Ishikawa (cell line): ENCODE measurements at regions not wholly inside any gene's neighbourhood (a gene's known extent, or its start where the extent isn't known, plus 50 kb on each side); places are given as distances from the start of the nearest gene placed in this dataset.

ENCODE experiments used
- EP300 ChIP-seq: IDR thresholded peaks from 2 replicates; pipeline ENCODE4 v1.6.1; 2012; ENCODE audit warnings: borderline replicate concordance
- NFIC ChIP-seq: IDR thresholded peaks from 2 replicates; pipeline ENCODE4 v1.6.1; 2012
- TEAD4 ChIP-seq: IDR thresholded peaks from 2 replicates; pipeline ENCODE4 v1.6.1; 2012
- ZBTB7A ChIP-seq: IDR thresholded peaks from 2 replicates; pipeline ENCODE4 v1.6.1; 2012; ENCODE audit warnings: low read depth
- TF ChIP-seq, protein P1 (sequence below): IDR thresholded peaks from 2 replicates; pipeline ENCODE4 v1.6.1; 2012; ENCODE audit warnings: low read depth, mild to moderate bottlenecking

DNA sequence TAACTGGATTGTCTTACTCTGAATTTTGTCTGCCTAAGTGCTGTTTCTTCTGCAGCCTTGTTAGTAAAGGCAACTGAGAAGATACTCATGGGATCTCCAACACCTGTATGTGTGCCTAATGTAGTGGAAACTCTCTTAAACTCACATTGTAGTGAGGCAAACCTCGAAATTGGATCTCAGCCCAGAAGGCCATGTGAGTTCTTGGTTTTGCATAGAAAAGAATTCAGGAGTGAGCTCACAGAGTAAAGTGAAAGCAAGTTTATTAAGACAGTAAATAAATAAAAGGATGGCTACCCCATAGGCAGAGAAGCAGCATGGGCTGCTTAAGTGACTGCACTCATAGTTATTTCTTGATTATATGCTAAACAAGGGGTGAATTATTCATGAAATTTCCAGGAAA lies 1344.7 kb downstream of the NCAM2 start:
- TF ChIP-seq EP300 (no peak), ZBTB7A (no peak), TEAD4 (no peak), NFIC (no peak)
- TF ChIP-seq, protein P1, sequence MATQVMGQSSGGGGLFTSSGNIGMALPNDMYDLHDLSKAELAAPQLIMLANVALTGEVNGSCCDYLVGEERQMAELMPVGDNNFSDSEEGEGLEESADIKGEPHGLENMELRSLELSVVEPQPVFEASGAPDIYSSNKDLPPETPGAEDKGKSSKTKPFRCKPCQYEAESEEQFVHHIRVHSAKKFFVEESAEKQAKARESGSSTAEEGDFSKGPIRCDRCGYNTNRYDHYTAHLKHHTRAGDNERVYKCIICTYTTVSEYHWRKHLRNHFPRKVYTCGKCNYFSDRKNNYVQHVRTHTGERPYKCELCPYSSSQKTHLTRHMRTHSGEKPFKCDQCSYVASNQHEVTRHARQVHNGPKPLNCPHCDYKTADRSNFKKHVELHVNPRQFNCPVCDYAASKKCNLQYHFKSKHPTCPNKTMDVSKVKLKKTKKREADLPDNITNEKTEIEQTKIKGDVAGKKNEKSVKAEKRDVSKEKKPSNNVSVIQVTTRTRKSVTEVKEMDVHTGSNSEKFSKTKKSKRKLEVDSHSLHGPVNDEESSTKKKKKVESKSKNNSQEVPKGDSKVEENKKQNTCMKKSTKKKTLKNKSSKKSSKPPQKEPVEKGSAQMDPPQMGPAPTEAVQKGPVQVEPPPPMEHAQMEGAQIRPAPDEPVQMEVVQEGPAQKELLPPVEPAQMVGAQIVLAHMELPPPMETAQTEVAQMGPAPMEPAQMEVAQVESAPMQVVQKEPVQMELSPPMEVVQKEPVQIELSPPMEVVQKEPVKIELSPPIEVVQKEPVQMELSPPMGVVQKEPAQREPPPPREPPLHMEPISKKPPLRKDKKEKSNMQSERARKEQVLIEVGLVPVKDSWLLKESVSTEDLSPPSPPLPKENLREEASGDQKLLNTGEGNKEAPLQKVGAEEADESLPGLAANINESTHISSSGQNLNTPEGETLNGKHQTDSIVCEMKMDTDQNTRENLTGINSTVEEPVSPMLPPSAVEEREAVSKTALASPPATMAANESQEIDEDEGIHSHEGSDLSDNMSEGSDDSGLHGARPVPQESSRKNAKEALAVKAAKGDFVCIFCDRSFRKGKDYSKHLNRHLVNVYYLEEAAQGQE, result no peak
